HL-60 (cell line): ENCODE measurements at regions not wholly inside any gene's neighbourhood (a gene's known extent, or its start where the extent isn't known, plus 50 kb on each side); places are given as distances from the start of the nearest gene placed in this dataset.
A peak's percentile ranks its signal among the peaks of the same experiment; 100 is the strongest.

Experiments used
- DNase-seq, 2 experiments: peaks; one replicate each; pipeline ENCODE4 v3.0.0-alpha.2; 2010 to 2020; ENCODE audit warnings: low read depth in 1 of 2, low spot score in 1 of 2
- H3K27ac ChIP-seq: fragments of 250-450 bp; sonication (Bioruptor Pico); replicated peaks from 2 replicates; pipeline ENCODE4 v1.5.1; 2020; ENCODE audit warnings: mild to moderate bottlenecking, moderate library complexity
- H3K27me3 ChIP-seq: fragments of 250-450 bp; sonication (Bioruptor Pico); 2 replicates; pipeline ENCODE4 v1.5.1; 2021; ENCODE audit warnings: mild to moderate bottlenecking, moderate library complexity; ENCODE audit not compliant: insufficient read depth, poor library complexity, severe bottlenecking
- H3K4me3 ChIP-seq: replicated peaks from 2 replicates; pipeline ENCODE4 v1.5.1; 2011; ENCODE audit warnings: mild to moderate bottlenecking, control low read depth, low read length; ENCODE audit not compliant: insufficient read depth
- CTCF ChIP-seq: IDR thresholded peaks from one replicate; pipeline ENCODE4 v1.5.1; 2011; ENCODE audit warnings: low read length, control low read depth, inconsistent platforms; ENCODE audit not compliant: insufficient read depth
- GABPA ChIP-seq: IDR thresholded peaks from 2 replicates; pipeline ENCODE4 v1.6.1; 2012; ENCODE audit warnings: low read depth
- POLR2AphosphoS5 ChIP-seq: IDR thresholded peaks from 2 replicates; pipeline ENCODE4 v1.6.1; 2012; ENCODE audit warnings: low read depth
- REST ChIP-seq: IDR thresholded peaks from 2 replicates; pipeline ENCODE4 v1.6.1; 2012; ENCODE audit warnings: low read depth; ENCODE audit not compliant: insufficient replicate concordance
- SPI1 ChIP-seq: IDR thresholded peaks from 2 replicates; pipeline ENCODE4 v1.6.1; 2012; ENCODE audit warnings: low read depth, mild to moderate bottlenecking, borderline replicate concordance

- Histone ChIP-seq H3K27ac (no peak overlapping the region), H3K4me3 (no peak overlapping the region), H3K27me3 (no peaks in the 10 kb centered on the region)
- TF ChIP-seq REST (no peak), SPI1 (no peak), GABPA (no peak), POLR2AphosphoS5 (no peak), CTCF (no peak)
- no peak for DNase-seq
Observed at GRCh38 chr17:73757420-73757819, 113.2 kb upstream of the SDK2 start.

GRCh38 chr17:73758245-73758644 lies 114.0 kb upstream of the SDK2 start:
- no peak for TF ChIP-seq CTCF
- no peak for TF ChIP-seq POLR2AphosphoS5
- no peak for TF ChIP-seq REST
- no peak for TF ChIP-seq SPI1
- Histone ChIP-seq H3K27ac (no peak overlapping the region), H3K4me3 (no peak overlapping the region), H3K27me3 (no peaks in the 10 kb centered on the region)
- peak in 1 of 2 experiments; percentile 5 for DNase-seq

GRCh38 chr17:73759324-73759723 lies 115.1 kb upstream of the SDK2 start:
- no peaks in the 10 kb centered on the region for H3K27me3 ChIP-seq

More at GRCh38 chr17:73759324-73759723, 115.1 kb upstream of the SDK2 start:
- DNase-seq, result no peak
- no peak overlapping the region for H3K4me3 ChIP-seq
- TF ChIP-seq GABPA (no peak), POLR2AphosphoS5 (no peak), CTCF (no peak), SPI1 (no peak), REST (no peak)
- H3K27ac ChIP-seq, result no peak overlapping the region
